AML-193 (cell line): ENCODE measurements at regions not wholly inside any gene's neighbourhood (a gene's known extent, or its start where the extent isn't known, plus 50 kb on each side); places are given as distances from the start of the nearest gene placed in this dataset.

Experiments
- DNase-seq, 2 experiments: peaks; one replicate each; lab custom pipeline; 2025; lab: John Stamatoyannopoulos, UW

- peak in 1 of 2 experiments; percentile 15 for DNase-seq
Measured at GRCh38 chr3:186487819-186488218, 56.4 kb downstream of the CRYGS start.

- no peak for DNase-seq
Measured at GRCh38 chr3:186487037-186487436, 57.1 kb downstream of the CRYGS start.

GRCh38 chr3:186483611-186484340 is 60.4 kb downstream of the CRYGS start:
- DNase-seq, result no peak

- DNase-seq, result no peak
Measured at GRCh38 chr3:186481526-186481925, 62.7 kb downstream of the CRYGS start.

- DNase-seq, result no peak
Measured at GRCh38 chr3:186477876-186478275, 66.3 kb downstream of the CRYGS start.

- DNase-seq, result no peak
Measured at GRCh38 chr3:186477033-186477432, 67.1 kb downstream of the CRYGS start.

- no peak for DNase-seq
Measured at GRCh38 chr3:186476541-186476940, 67.6 kb downstream of the CRYGS start.

GRCh38 chr3:186476044-186476468 is 68.1 kb downstream of the CRYGS start:
- no peak for DNase-seq

GRCh38 chr3:186473166-186473565 is 71.0 kb downstream of the CRYGS start:
- no peak for DNase-seq

GRCh38 chr3:186472456-186473008 is 71.6 kb downstream of the CRYGS start:
- DNase-seq, result no peak

GRCh38 chr3:186471771-186472170 is 72.4 kb downstream of the CRYGS start:
- DNase-seq, result no peak

- no peak for DNase-seq
Measured at GRCh38 chr3:186469525-186469924, 74.7 kb downstream of the CRYGS start.

- DNase-seq, result no peak
Measured at GRCh38 chr3:186467969-186468368, 76.2 kb downstream of the CRYGS start.

GRCh38 chr3:186466391-186466974 is 77.7 kb downstream of the CRYGS start:
- DNase-seq, result no peak

- DNase-seq, result no peak
Measured at GRCh38 chr3:186465508-186465907, 78.7 kb downstream of the CRYGS start.

- peak; percentile 27 to 40 for DNase-seq
Measured at GRCh38 chr3:186464424-186465093, 79.6 kb downstream of the CRYGS start.

- no peak for DNase-seq
Measured at GRCh38 chr3:186461141-186461540, 83.0 kb downstream of the CRYGS start.

- no peak for DNase-seq
Measured at GRCh38 chr3:186459108-186459467, 85.1 kb downstream of the CRYGS start.

- DNase-seq, result no peak
Measured at GRCh38 chr3:186458306-186459107, 85.7 kb downstream of the CRYGS start.

- DNase-seq, result no peak
Measured at GRCh38 chr3:186457236-186457635, 86.9 kb downstream of the CRYGS start.

GRCh38 chr3:186456731-186457191 is 87.4 kb downstream of the CRYGS start:
- DNase-seq, result no peak
